Fibroblast of skin of left quadriceps (primary cell): ENCODE measurements at regions not wholly inside any gene's neighbourhood (a gene's known extent, or its start where the extent isn't known, plus 50 kb on each side); places are given as distances from the start of the nearest gene placed in this dataset.

Experiments
- DNase-seq, 2 experiments: peaks; one replicate each; pipeline ENCODE4 v3.0.0-alpha.2; 2013; ENCODE audit warnings: low read depth in 2 of 2

- DNase-seq: no peak
These were observed 237.9 kb downstream of the SNCA start for GRCh38 chr4:89599026-89599425.

- DNase-seq: no peak
These were observed 238.4 kb downstream of the SNCA start for GRCh38 chr4:89598602-89599001.

GRCh38 chr4:89595125-89595789 is 241.7 kb downstream of the SNCA start:
- DNase-seq: no peak

DNA sequence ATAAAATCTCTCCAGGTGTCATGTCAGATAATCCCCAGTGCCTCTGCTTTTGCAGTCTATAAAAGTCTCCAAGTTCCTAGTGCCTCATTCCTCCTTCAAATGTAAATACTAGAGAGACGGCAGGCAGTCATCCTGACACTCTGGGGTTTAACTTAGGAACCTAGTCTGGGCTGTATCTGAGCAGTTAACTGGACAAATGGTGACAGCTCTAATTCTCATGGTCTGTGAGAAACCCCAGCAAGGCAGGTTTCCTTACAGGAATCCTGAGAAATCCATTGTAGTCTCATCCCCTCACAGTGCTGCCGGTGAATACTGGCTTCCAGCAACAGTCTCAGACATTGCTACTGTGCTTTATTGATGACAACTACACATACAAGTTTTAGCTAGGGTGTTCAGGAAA is 246.8 kb downstream of the SNCA start:
- no peak for DNase-seq

DNA sequence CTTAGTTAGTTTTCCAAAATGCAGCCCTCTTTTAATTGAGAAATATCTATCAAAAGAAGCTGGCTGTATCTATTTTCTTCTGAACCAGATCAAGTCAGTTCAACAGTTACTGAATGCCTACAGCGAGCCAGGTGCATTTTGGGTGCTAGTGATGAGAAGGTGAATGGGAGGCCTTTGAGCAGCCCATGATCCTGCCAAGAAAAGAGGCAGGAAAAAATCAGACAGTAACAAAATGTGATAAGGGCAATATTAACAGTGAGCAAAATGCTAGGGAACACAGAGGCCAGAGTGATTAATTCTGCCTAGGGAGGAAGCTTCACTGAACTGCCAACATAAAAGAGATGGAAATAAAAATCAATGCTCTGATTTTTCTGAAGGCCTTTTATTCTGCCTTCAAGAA is 248.5 kb downstream of the SNCA start:
- no peak for DNase-seq

DNA sequence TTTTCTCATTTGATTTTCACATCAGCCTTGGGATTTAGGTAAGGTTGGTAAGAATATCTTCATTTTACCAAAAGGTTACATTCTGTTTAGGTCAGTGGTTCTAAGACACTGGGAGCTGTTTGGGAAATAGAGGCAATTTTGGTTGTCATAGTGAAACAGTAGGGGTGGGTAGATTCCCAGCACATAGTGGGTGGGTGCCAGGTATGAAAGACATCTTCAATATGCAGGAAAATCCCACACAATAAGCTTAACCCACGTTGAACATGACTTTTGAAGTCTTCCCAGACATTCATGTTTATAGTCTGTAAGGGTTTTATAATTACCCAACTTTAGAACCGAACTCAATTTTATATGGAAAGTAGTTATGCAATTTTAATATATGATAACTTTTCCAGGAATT is 249.6 kb downstream of the SNCA start:
- no peak for DNase-seq

GRCh38 chr4:89586864-89587263 is 250.1 kb downstream of the SNCA start:
- DNase-seq: no peak

- DNase-seq: no peak
These were observed 250.6 kb downstream of the SNCA start for GRCh38 chr4:89586318-89586717.

DNA sequence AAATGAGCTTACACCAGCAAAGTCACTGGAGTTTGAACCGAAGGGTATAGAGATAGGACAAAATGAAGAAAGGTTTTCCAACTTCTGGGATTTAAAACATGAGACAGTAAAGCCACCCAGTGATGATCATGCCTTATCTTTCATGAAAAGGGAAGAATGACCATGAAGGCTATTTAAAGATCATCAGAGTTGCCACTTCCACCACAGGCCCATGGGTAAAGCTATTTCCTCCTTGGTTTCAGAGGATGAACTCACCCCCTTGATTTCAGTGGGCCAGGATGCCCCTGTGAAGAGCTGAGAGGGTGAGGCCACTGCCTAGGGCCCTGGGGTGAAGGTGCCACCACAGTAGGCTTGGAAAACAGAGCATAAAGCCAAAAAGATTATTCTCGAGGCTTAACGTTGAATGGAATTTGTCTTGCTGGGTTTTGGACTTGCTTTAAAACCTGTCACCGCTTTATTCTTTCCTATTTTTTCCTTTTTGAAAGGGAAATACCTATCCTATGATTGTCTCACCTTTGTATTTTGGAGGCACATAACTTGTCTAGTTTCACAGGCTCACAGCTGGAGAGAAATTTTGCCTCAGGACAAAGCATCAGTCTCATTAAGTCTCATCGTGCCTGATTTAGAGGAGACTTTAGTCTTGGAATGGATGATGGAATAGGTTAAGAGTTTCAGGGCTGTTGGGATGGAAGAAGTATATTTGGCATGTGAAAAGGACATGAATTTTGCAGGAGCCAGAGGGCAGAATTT is 254.0 kb downstream of the SNCA start:
- DNase-seq: no peak

- no peak for DNase-seq
These were observed 257.2 kb downstream of the SNCA start for GRCh38 chr4:89579771-89580170.

- no peak for DNase-seq
These were observed 260.7 kb downstream of the SNCA start for GRCh38 chr4:89576246-89576645.

- no peak for DNase-seq
These were observed 261.1 kb downstream of the SNCA start for GRCh38 chr4:89575840-89576239.

GRCh38 chr4:89574176-89574575 is 262.8 kb downstream of the SNCA start:
- DNase-seq: no peak

DNA sequence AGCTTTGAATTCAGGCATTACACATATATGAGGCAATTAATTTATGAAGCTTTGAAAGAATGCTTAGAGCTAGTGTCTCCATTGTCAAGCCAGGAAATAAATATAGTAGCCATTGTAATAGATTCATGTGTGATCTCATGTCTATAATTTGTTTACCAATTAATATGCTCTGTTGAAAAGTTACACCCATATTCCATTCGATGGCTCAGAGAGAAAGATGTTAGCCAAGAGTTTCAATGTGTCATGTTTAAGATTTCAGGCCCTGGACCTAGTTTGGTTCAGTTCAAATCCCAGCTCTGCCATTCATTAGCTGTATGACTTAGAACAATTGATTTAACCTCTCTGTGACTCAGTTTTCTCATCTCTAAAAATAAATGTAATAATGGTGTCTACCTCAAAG is 263.3 kb downstream of the SNCA start:
- DNase-seq: no peak

GRCh38 chr4:89572224-89572858 is 264.6 kb downstream of the SNCA start:
- DNase-seq: no peak

DNA sequence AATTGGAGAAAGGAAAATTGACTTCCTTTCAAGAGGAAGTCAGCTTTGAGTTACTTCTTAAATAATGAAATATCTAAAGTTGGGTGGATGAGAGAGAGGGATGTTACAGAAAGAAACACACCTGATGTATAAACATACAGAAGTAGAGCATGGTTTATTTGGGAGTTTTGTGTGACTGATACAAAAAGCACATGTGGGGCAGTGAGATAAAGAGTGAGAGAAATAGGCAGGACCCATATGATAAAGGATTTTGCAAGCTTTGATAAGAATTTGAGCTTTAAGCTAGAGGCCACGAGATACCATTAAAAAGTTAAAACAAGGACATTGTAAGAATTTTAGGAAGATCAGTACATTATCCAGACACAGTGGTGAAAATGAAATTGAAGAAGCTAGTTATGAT is 263.3 kb upstream of the GPRIN3 start:
- no peak for DNase-seq

DNA sequence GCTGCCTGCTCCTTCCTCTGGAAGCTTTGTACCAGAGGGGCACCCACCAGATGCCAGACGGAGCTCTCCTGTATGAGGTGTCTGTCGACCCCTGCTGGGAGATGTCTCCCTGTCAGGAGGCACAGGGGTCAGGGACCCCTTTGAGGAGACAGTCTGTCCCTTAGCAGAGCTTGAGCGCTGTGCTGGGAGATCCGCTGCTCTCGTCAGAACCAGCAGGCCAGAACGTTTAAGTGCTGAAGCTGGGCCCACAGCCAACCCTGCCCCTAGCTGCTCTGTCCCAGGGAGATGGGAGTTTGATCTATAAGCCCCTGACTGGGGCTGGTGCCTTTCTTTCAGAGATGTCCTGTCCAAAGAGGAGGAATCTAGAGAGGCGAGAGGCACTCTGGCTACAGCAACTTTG is 260.3 kb upstream of the GPRIN3 start:
- DNase-seq: no peak

DNA sequence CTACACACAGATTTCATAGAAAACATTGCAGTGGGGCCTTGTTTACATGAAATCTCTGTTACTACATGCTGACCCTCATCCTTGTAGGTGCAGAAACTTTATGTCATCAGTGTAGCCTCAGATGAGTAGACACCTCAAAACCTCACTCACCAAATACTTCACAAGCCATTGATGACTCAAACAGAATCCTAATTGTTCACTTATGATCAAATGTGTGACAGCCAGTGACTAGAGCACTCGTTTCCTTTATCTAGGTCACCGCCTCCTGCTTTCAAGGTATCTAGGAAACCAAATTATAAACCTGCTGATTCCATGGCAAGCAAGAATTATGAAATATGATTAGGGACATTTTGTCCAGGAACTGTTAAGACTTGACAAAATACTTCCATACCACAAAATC is 255.8 kb upstream of the GPRIN3 start:
- DNase-seq: no peak

DNA sequence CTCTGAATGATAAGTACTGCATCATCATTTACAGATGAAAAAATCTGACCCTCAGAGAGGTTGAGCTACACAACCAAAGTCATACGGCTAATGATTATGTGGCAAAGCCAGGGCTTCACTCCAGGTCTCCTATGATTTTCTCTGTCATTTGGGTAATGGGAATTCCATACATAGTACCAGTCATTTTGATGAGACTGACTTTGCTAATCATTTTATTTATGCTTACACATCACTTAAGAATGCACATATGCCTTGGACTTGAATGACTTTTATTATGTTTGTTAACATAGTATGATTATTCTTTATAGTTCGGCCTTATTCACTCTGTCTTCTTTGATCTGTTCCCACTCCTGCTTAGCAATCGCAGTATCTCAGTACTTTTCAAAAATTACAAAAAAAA is 255.1 kb upstream of the GPRIN3 start:
- no peak for DNase-seq

DNA sequence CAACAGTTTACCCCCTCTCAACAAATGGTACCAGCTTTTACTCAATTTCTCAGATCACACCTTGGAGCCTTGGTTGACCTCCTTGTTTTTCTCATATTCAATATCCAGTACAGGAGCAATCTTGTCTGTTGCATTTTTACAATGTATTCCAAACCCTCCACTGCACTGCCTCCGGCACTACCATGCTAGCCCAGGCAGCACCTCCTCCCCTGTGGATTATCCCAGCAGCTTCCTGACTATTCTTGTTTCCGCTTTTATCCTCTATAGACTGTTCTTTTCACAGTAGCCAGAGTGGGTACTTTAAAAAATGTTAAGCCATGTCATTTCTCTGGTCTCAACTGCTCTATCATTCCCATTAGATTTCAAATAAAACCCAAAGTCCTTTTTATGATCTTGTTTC is 253.4 kb upstream of the GPRIN3 start:
- no peak for DNase-seq

DNA sequence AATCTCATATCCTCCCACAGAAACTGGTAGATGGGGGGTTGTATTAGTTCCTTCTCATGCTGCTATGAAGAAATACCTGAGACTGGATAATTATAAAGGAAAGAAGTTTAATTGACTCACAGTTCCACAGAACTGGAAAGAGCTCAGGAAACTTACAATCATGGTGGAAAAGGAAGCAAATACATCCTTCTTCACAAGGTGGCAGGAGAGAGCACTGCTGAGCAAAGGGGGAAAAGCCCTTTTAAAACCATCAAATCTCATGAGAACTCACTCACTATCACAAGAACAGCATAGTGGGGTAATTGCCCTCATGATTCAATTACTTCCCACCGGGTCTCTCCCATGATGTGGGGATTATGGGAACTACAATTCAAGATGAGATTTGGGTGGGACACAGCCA is 250.5 kb upstream of the GPRIN3 start:
- no peak for DNase-seq

DNA sequence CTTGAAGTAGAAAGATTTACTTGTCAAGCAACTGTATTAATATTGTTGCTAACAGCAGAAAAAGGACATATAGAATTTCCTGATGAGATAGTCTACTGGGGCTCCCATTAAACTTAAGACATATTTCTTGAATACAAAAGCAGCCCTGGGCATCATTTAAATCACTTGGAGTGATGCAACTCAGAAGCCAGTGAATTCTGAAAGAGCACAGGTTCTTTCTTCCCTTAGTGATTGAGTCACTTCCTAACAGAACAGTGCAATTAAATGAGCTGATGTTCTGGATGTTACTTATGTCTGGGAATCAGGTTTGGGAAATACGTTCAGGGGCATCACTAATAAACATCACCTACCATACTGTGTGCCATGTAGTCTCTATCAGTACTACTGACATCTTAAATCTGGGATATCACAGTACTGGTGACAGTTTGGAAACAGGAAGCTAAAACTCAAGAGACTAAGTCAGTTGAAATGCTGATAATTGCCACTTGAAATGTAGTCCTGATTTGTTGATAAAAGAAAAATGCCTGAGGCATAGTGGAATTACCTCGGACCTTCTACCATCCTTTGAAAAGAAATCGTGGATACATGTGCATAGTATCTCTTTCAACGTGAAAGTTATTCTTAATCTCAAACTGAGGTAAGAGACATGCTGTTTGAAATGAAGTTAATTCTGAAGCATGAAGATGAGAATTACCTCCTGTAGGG is 249.2 kb upstream of the GPRIN3 start:
- DNase-seq: no peak

- no peak for DNase-seq
These were observed 243.6 kb upstream of the GPRIN3 start for GRCh38 chr4:89551191-89551590.
